SK-N-SH treated with all-trans-retinoic acid at 6 μM for 48 hours (cell line): ENCODE measurements at regions not wholly inside any gene's neighbourhood (a gene's known extent, or its start where the extent isn't known, plus 50 kb on each side); places are given as distances from the start of the nearest gene placed in this dataset.

Source experiments
- ATAC-seq: fragments of 200-7000 bp; cut with Tn5 transposase; 3 replicates; pipeline ENCODE4 v1.9.1; 2020; ENCODE audit warnings: mild to moderate bottlenecking, moderate library complexity
- ARNTL ChIP-seq: fragments of 450-650 bp; formaldehyde crosslinking; IDR thresholded peaks from 2 replicates; pipeline ENCODE4 v1.5.0; 2020; ENCODE audit warnings: low read depth, mild to moderate bottlenecking, moderate library complexity, borderline replicate concordance
- ESRRG ChIP-seq: fragments of 250-450 bp; sonication (Bioruptor Pico); IDR thresholded peaks from 2 replicates; pipeline ENCODE4 v1.6.1; 2021; ENCODE audit warnings: mild to moderate bottlenecking
- ISL1 ChIP-seq: fragments of 250-450 bp; sonication (Bioruptor Pico); IDR thresholded peaks from 2 replicates; pipeline ENCODE4 v2.1.2; 2022; ENCODE audit warnings: mild to moderate bottlenecking, moderate library complexity
- POU6F1 ChIP-seq: fragments of 250-450 bp; sonication (Bioruptor Pico); IDR thresholded peaks from 2 replicates; pipeline ENCODE4 v1.8.0; 2021; ENCODE audit warnings: low read depth, mild to moderate bottlenecking, moderate library complexity, borderline replicate concordance
- PPARA ChIP-seq: fragments of 250-450 bp; sonication (Bioruptor Pico); IDR thresholded peaks from 2 replicates; pipeline ENCODE4 v1.5.0; 2020; ENCODE audit warnings: mild to moderate bottlenecking, borderline replicate concordance
- SNAI2 ChIP-seq: fragments of 250-450 bp; sonication (Bioruptor Pico); IDR thresholded peaks from 2 replicates; pipeline ENCODE4 v1.5.0; 2020; ENCODE audit warnings: mild to moderate bottlenecking, moderate library complexity
- TCF4 ChIP-seq: fragments of 250-450 bp; sonication (Bioruptor Pico); IDR thresholded peaks from 2 replicates; pipeline ENCODE4 v1.8.0; 2021; ENCODE audit warnings: mild to moderate bottlenecking, moderate library complexity, borderline replicate concordance
- TOX ChIP-seq: fragments of 250-450 bp; sonication (Bioruptor Pico); IDR thresholded peaks from 2 replicates; pipeline ENCODE4 v1.8.0; 2021; ENCODE audit warnings: mild to moderate bottlenecking, moderate library complexity, borderline replicate concordance
- ZC3H10 ChIP-seq: fragments of 250-450 bp; sonication (Bioruptor Pico); IDR thresholded peaks from 2 replicates; pipeline ENCODE4 v1.5.1; 2021; ENCODE audit warnings: mild to moderate bottlenecking, moderate library complexity
- ZFP3 ChIP-seq: fragments of 250-450 bp; sonication (Bioruptor Pico); IDR thresholded peaks from 2 replicates; pipeline ENCODE4 v1.5.0; 2020; ENCODE audit warnings: mild to moderate bottlenecking, moderate library complexity
- ZFP30 ChIP-seq: fragments of 450-650 bp; formaldehyde crosslinking; IDR thresholded peaks from 2 replicates; pipeline ENCODE4 v1.5.0; 2022; ENCODE audit warnings: mild to moderate bottlenecking, moderate library complexity
- ZNF565 ChIP-seq: fragments of 450-650 bp; formaldehyde crosslinking; conservative IDR thresholded peaks from 2 replicates; pipeline ENCODE4 v1.5.0; 2020; ENCODE audit warnings: low read depth, mild to moderate bottlenecking, moderate library complexity
- ZNF70 ChIP-seq: fragments of 450-650 bp; formaldehyde crosslinking; IDR thresholded peaks from 2 replicates; pipeline ENCODE4 v1.5.0; 2020; ENCODE audit warnings: mild to moderate bottlenecking, moderate library complexity
- ZNF8 ChIP-seq: fragments of 450-650 bp; formaldehyde crosslinking; IDR thresholded peaks from 2 replicates; pipeline ENCODE4 v1.5.0; 2020; ENCODE audit warnings: mild to moderate bottlenecking, moderate library complexity
- TF ChIP-seq, protein P1 (sequence below): fragments of 250-450 bp; sonication (Bioruptor Pico); IDR thresholded peaks from 2 replicates; pipeline ENCODE4 v1.5.0; 2020; ENCODE audit warnings: mild to moderate bottlenecking, moderate library complexity
- TF ChIP-seq, protein P2 (sequence below): fragments of 250-450 bp; sonication (Bioruptor Pico); IDR thresholded peaks from 2 replicates; pipeline ENCODE4 v1.8.0; 2020; ENCODE audit warnings: mild to moderate bottlenecking, moderate library complexity, borderline replicate concordance
- TF ChIP-seq, protein P3 (sequence below): fragments of 250-450 bp; sonication (Bioruptor Pico); IDR thresholded peaks from 2 replicates; pipeline ENCODE4 v1.5.1; 2020; ENCODE audit warnings: low read depth, mild to moderate bottlenecking, moderate library complexity
- TF ChIP-seq, protein P4 (sequence below): fragments of 250-450 bp; sonication (Bioruptor Pico); IDR thresholded peaks from 2 replicates; pipeline ENCODE4 v1.5.1; 2021; ENCODE audit warnings: mild to moderate bottlenecking, moderate library complexity

DNA sequence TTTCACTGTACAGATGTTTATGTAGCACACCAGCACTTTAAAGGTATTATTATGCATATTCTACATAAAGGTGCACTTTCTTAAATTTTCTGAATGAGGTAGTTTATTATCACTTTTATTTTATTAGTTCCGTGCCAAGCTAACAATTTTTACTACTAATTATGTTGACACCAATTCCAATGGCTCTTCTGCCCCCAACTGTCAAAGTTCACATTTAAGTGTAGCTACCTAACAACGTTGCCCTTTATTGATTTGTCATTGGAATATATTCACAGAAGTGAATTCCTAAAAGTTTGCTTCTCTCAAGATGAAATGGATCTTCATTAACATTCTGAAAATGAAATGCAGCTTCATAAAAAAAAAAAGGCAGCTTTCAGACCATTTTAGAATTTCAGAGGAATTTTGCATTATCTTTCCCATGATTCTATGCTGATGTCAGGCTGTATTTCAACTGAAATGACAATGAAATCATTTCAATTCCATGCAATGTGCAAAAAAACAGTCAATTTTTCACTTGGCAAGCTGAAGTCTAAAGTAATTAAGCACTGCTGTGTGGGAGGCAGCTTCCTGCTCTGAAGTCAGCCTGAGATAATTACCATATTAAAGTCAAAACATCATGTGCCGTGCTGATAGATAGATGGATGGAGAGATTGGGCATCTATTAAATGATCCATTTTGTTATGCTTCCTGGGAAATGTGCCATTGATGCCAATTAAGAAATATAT, 229.2 kb downstream of the TTLL7 start:
- no peak for TF ChIP-seq ESRRG (CRISPR knock-in tag)
- TF ChIP-seq TCF4 (CRISPR knock-in tag) = peak; percentile 62; the same call in 1 of the 2 replicates
- peak; percentile 36; the same call in 1 of the 2 replicates for TF ChIP-seq ISL1 (CRISPR knock-in tag)
- TF ChIP-seq, protein P1, sequence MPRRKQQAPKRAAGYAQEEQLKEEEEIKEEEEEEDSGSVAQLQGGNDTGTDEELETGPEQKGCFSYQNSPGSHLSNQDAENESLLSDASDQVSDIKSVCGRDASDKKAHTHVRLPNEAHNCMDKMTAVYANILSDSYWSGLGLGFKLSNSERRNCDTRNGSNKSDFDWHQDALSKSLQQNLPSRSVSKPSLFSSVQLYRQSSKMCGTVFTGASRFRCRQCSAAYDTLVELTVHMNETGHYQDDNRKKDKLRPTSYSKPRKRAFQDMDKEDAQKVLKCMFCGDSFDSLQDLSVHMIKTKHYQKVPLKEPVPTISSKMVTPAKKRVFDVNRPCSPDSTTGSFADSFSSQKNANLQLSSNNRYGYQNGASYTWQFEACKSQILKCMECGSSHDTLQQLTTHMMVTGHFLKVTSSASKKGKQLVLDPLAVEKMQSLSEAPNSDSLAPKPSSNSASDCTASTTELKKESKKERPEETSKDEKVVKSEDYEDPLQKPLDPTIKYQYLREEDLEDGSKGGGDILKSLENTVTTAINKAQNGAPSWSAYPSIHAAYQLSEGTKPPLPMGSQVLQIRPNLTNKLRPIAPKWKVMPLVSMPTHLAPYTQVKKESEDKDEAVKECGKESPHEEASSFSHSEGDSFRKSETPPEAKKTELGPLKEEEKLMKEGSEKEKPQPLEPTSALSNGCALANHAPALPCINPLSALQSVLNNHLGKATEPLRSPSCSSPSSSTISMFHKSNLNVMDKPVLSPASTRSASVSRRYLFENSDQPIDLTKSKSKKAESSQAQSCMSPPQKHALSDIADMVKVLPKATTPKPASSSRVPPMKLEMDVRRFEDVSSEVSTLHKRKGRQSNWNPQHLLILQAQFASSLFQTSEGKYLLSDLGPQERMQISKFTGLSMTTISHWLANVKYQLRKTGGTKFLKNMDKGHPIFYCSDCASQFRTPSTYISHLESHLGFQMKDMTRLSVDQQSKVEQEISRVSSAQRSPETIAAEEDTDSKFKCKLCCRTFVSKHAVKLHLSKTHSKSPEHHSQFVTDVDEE (CRISPR knock-in tag) = peak; percentile 44; the same call in 1 of the 2 replicates
- no peak for ATAC-seq

GRCh38 chr1:83769072-83769471, 229.9 kb downstream of the TTLL7 start:
- no peak for TF ChIP-seq ESRRG (CRISPR knock-in tag)
- no peak for TF ChIP-seq ZFP30 (CRISPR knock-in tag)
- TF ChIP-seq ZNF8 (CRISPR knock-in tag) = no peak
- TF ChIP-seq, protein P1 (CRISPR knock-in tag) = no peak
- TF ChIP-seq PPARA (CRISPR knock-in tag) = no peak
- TF ChIP-seq, all 23 proteins: peak for 0
- no peak for ATAC-seq

- ATAC-seq = no peak
- TF ChIP-seq, protein P2, sequence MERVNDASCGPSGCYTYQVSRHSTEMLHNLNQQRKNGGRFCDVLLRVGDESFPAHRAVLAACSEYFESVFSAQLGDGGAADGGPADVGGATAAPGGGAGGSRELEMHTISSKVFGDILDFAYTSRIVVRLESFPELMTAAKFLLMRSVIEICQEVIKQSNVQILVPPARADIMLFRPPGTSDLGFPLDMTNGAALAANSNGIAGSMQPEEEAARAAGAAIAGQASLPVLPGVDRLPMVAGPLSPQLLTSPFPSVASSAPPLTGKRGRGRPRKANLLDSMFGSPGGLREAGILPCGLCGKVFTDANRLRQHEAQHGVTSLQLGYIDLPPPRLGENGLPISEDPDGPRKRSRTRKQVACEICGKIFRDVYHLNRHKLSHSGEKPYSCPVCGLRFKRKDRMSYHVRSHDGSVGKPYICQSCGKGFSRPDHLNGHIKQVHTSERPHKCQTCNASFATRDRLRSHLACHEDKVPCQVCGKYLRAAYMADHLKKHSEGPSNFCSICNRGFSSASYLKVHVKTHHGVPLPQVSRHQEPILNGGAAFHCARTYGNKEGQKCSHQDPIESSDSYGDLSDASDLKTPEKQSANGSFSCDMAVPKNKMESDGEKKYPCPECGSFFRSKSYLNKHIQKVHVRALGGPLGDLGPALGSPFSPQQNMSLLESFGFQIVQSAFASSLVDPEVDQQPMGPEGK (CRISPR knock-in tag) = no peak
- no peak for TF ChIP-seq ZC3H10 (CRISPR knock-in tag)
- no peak for TF ChIP-seq POU6F1
- TF ChIP-seq ARNTL (CRISPR knock-in tag) = no peak
- TF ChIP-seq ZNF70 (CRISPR knock-in tag) = no peak
- TF ChIP-seq ZNF565 = no peak
- TF ChIP-seq TCF4 (CRISPR knock-in tag) = no peak
- no peak for TF ChIP-seq TOX (CRISPR knock-in tag)
- no peak for TF ChIP-seq ZFP3 (CRISPR knock-in tag)
- TF ChIP-seq, protein P3, sequence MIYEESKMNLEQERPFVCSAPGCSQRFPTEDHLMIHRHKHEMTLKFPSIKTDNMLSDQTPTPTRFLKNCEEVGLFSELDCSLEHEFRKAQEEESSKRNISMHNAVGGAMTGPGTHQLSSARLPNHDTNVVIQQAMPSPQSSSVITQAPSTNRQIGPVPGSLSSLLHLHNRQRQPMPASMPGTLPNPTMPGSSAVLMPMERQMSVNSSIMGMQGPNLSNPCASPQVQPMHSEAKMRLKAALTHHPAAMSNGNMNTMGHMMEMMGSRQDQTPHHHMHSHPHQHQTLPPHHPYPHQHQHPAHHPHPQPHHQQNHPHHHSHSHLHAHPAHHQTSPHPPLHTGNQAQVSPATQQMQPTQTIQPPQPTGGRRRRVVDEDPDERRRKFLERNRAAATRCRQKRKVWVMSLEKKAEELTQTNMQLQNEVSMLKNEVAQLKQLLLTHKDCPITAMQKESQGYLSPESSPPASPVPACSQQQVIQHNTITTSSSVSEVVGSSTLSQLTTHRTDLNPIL = no peak
- no peak for TF ChIP-seq PPARA (CRISPR knock-in tag)
- TF ChIP-seq, protein P4, sequence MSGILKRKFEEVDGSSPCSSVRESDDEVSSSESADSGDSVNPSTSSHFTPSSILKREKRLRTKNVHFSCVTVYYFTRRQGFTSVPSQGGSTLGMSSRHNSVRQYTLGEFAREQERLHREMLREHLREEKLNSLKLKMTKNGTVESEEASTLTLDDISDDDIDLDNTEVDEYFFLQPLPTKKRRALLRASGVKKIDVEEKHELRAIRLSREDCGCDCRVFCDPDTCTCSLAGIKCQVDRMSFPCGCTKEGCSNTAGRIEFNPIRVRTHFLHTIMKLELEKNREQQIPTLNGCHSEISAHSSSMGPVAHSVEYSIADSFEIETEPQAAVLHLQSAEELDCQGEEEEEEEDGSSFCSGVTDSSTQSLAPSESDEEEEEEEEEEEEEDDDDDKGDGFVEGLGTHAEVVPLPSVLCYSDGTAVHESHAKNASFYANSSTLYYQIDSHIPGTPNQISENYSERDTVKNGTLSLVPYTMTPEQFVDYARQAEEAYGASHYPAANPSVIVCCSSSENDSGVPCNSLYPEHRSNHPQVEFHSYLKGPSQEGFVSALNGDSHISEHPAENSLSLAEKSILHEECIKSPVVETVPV (CRISPR knock-in tag) = no peak
- no peak for TF ChIP-seq SNAI2 (CRISPR knock-in tag)
Observed at GRCh38 chr1:83766241-83766691, 232.7 kb downstream of the TTLL7 start.
